ENCODE measurements at regions not wholly inside any gene's neighbourhood (a gene's known extent, or its start where the extent isn't known, plus 50 kb on each side); places are given as distances from the start of the nearest gene placed in this dataset.

DNA sequence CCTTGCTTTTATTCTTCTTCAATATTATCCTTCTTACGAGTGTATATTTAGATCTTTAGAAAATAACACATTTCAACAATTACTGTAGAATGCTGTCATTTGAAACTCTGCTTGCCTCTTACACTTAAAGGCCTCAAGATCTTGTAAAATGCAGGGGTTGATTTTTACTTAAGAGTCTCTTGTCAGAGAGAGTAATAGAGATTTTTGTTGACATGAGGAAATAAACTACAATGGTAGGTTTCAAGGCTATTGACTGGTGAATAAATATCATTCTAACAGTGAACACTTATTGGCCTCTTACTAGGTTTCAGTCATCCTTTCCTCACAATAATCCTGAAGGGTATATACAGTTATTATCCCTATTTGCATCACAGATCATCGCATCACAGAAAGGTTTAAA lies 344.6 kb downstream of the GBE1 start:
- Histone ChIP-seq H3K4me3 (ENCODE audit: low read depth in 2 of 2, low read length in 2 of 2) (no peak overlapping the region), H3K9me3 (ENCODE audit: control insufficient read depth, insufficient read depth, low read depth, low read length) (no peaks in the 10 kb centered on the region), H3K36me3 (ENCODE audit: control insufficient read depth, insufficient read depth, low read length) (no peaks in the 10 kb centered on the region), H3K4me1 (ENCODE audit: control insufficient read depth, insufficient read depth, low read length) (no peaks in the 10 kb centered on the region), H3K27ac (ENCODE audit: low read length) (no peak overlapping the region), H3K27me3 (ENCODE audit: control insufficient read depth, insufficient read depth, low read length) (no peaks in the 10 kb centered on the region)
- no TSS peak for BruUV-seq (replicated peaks)
- DNase-seq (ENCODE audit: low read depth, low spot score) (no peak), ATAC-seq (no peak)
- POLR2A ChIA-PET, result no interaction called here
- intact Hi-C loops (cut with micrococcal nuclease; ENCODE audit: unreplicated experiment), result no loop called here
- TF ChIP-seq, protein P1, sequence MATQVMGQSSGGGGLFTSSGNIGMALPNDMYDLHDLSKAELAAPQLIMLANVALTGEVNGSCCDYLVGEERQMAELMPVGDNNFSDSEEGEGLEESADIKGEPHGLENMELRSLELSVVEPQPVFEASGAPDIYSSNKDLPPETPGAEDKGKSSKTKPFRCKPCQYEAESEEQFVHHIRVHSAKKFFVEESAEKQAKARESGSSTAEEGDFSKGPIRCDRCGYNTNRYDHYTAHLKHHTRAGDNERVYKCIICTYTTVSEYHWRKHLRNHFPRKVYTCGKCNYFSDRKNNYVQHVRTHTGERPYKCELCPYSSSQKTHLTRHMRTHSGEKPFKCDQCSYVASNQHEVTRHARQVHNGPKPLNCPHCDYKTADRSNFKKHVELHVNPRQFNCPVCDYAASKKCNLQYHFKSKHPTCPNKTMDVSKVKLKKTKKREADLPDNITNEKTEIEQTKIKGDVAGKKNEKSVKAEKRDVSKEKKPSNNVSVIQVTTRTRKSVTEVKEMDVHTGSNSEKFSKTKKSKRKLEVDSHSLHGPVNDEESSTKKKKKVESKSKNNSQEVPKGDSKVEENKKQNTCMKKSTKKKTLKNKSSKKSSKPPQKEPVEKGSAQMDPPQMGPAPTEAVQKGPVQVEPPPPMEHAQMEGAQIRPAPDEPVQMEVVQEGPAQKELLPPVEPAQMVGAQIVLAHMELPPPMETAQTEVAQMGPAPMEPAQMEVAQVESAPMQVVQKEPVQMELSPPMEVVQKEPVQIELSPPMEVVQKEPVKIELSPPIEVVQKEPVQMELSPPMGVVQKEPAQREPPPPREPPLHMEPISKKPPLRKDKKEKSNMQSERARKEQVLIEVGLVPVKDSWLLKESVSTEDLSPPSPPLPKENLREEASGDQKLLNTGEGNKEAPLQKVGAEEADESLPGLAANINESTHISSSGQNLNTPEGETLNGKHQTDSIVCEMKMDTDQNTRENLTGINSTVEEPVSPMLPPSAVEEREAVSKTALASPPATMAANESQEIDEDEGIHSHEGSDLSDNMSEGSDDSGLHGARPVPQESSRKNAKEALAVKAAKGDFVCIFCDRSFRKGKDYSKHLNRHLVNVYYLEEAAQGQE (IDR thresholded peaks at IDR 0.05; ENCODE audit: insufficient read depth in 1 of 2, low read depth in 2 of 2, low read length in 1 of 2), result no peak
- TF ChIP-seq, protein P2, sequence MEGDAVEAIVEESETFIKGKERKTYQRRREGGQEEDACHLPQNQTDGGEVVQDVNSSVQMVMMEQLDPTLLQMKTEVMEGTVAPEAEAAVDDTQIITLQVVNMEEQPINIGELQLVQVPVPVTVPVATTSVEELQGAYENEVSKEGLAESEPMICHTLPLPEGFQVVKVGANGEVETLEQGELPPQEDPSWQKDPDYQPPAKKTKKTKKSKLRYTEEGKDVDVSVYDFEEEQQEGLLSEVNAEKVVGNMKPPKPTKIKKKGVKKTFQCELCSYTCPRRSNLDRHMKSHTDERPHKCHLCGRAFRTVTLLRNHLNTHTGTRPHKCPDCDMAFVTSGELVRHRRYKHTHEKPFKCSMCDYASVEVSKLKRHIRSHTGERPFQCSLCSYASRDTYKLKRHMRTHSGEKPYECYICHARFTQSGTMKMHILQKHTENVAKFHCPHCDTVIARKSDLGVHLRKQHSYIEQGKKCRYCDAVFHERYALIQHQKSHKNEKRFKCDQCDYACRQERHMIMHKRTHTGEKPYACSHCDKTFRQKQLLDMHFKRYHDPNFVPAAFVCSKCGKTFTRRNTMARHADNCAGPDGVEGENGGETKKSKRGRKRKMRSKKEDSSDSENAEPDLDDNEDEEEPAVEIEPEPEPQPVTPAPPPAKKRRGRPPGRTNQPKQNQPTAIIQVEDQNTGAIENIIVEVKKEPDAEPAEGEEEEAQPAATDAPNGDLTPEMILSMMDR (IDR thresholded peaks at IDR 0.05), result no peak
- TF ChIP-seq SIN3A (IDR thresholded peaks at IDR 0.05; ENCODE audit: borderline replicate concordance, insufficient read depth, low read depth, low read length) (no peak), POLR2AphosphoS5 (IDR thresholded peaks at IDR 0.05; ENCODE audit: low read depth, low read length) (no peak), TCF7L2 (IDR thresholded peaks at IDR 0.05; ENCODE audit: low read depth, low read length) (no peak)
- in situ Hi-C loops (cut with HindIII; ENCODE audit: low pct_unique_long_range_greater_than_20kb, low sequenced_read_pairs), result no loop called here
- CTCF ChIA-PET, result no interaction called here

DNA sequence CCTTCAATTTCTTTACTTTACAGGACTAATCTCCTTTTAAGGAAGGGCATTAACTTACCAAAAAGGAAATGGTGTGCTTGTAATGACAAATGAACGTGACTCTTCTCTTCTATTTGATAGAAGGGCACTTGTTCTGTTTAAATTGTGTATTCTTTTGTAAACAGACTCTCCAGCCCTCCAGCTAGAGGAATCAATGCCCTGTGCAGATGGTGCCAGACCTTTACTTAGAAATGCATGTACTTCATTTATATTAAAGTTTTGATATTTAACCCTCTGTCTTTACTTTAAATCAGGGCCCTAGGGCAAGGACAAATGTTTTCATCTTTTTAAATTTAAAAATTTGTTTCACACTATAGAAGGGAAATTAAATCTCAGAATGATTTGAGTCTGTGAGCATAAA lies 355.1 kb downstream of the GBE1 start:
- ATAC-seq, result no peak
- TF ChIP-seq, protein P1 (IDR thresholded peaks at IDR 0.05; ENCODE audit: insufficient read depth in 1 of 2, low read depth in 2 of 2, low read length in 1 of 2), result no peak
- TF ChIP-seq, protein P2 (IDR thresholded peaks at IDR 0.05), result no peak
- TF ChIP-seq POLR2AphosphoS5 (IDR thresholded peaks at IDR 0.05; ENCODE audit: low read depth, low read length) (no peak), SIN3A (IDR thresholded peaks at IDR 0.05; ENCODE audit: borderline replicate concordance, insufficient read depth, low read depth, low read length) (no peak), TCF7L2 (IDR thresholded peaks at IDR 0.05; ENCODE audit: low read depth, low read length) (no peak)
- no TSS peak for BruUV-seq (replicated peaks)

More for the DNA sequence above, 355.1 kb downstream of the GBE1 start:
- no peak overlapping the region for H3K4me3 ChIP-seq (ENCODE audit: low read depth in 2 of 2, low read length in 2 of 2)
- CTCF ChIA-PET, result no interaction called here
- DNase-seq (ENCODE audit: low read depth, low spot score), result no peak
- POLR2A ChIA-PET, result no interaction called here
- in situ Hi-C loops (cut with HindIII; ENCODE audit: low pct_unique_long_range_greater_than_20kb, low sequenced_read_pairs), result no loop called here
- intact Hi-C loops (cut with micrococcal nuclease; ENCODE audit: unreplicated experiment), result no loop called here
- no peaks in the 10 kb centered on the region for H3K4me1 ChIP-seq (ENCODE audit: control insufficient read depth, insufficient read depth, low read length)
- no peaks in the 10 kb centered on the region for H3K27me3 ChIP-seq (ENCODE audit: control insufficient read depth, insufficient read depth, low read length)
- H3K9me3 ChIP-seq (ENCODE audit: control insufficient read depth, insufficient read depth, low read depth, low read length), result no peaks in the 10 kb centered on the region
- H3K36me3 ChIP-seq (ENCODE audit: control insufficient read depth, insufficient read depth, low read length), result no peaks in the 10 kb centered on the region
- H3K27ac ChIP-seq (ENCODE audit: low read length), result no peak overlapping the region

All from Panc1 (cell line).